GM12891 (cell line): ENCODE measurements at regions not wholly inside any gene's neighbourhood (a gene's known extent, or its start where the extent isn't known, plus 50 kb on each side); places are given as distances from the start of the nearest gene placed in this dataset.

ENCODE experiments used
- PAX5 ChIP-seq: IDR thresholded peaks from 2 replicates; pipeline ENCODE4 v1.6.1; 2011; ENCODE audit warnings: low read length, moderate library complexity, mild to moderate bottlenecking; ENCODE audit not compliant: insufficient read depth, severe bottlenecking
- POLR2A ChIP-seq: IDR thresholded peaks from 2 replicates; pipeline ENCODE4 v1.6.1; 2011; ENCODE audit warnings: low read depth, low read length, control low read depth
- POLR2AphosphoS5 ChIP-seq: IDR thresholded peaks from 2 replicates; pipeline ENCODE4 v1.6.1; 2011; ENCODE audit warnings: low read depth, low read length, control low read depth
- POU2F2 ChIP-seq: IDR thresholded peaks from 2 replicates; pipeline ENCODE4 v1.6.1; 2011; ENCODE audit warnings: low read depth, mild to moderate bottlenecking, control low read depth, low read length, moderate library complexity
- SPI1 ChIP-seq: IDR thresholded peaks from 2 replicates; pipeline ENCODE4 v1.6.1; 2011; ENCODE audit warnings: low read depth, low read length, control low read depth
- TAF1 ChIP-seq: IDR thresholded peaks from 2 replicates; pipeline ENCODE4 v1.6.1; 2011; ENCODE audit warnings: low read depth, low read length, control low read depth

GRCh38 chr4:153954654-153955053 lies 165.8 kb upstream of the SFRP2 start:
- TF ChIP-seq TAF1 (no peak), POLR2A (no peak), POU2F2 (no peak), POLR2AphosphoS5 (no peak), PAX5 (no peak), SPI1 (no peak)
